H1 (cell line): ENCODE measurements at regions not wholly inside any gene's neighbourhood (a gene's known extent, or its start where the extent isn't known, plus 50 kb on each side); places are given as distances from the start of the nearest gene placed in this dataset.

Experiments
- CTCF ChIA-PET: fragments of 300-600 bp; sonication (Branson Sonifier 250); formaldehyde crosslinking; loops from one replicate; lab custom pipeline; 2021; ENCODE audit not compliant: partially characterized antibody; lab: Charles Lee
- POLR2A ChIA-PET: fragments of 300-600 bp; sonication (Branson Sonifier 250); formaldehyde crosslinking; loops from one replicate; lab custom pipeline; 2021; ENCODE audit warnings: inconsistent platforms; ENCODE audit not compliant: partially characterized antibody; lab: Charles Lee
- DNase-seq, 2 experiments: peaks; one replicate each; pipeline versions ENCODE4 v3.0.0 to v3.0.0-alpha.2; 2010 to 2022; ENCODE audit warnings: low spot score in 2 of 2, low read depth in 1 of 2, mixed read lengths in 1 of 2
- FAIRE-seq: peaks from 2 replicates; lab custom pipeline; 2011; peaks lifted over from hg19 to GRCh38; lab: Jason Lieb, UNC
- H2AFZ ChIP-seq: 2 replicates; pipeline ENCODE4 v1.8.1; 2012; ENCODE audit warnings: low read length, inconsistent platforms
- H2AK5ac ChIP-seq: 2 replicates; pipeline ENCODE4 v1.6.1; 2013; ENCODE audit warnings: low read depth, low read length
- H2BK120ac ChIP-seq: replicated peaks from 2 replicates; pipeline ENCODE3; 2013; ENCODE audit warnings: low read depth, low read length, inconsistent platforms
- H2BK12ac ChIP-seq: 2 replicates; pipeline ENCODE4 v1.6.1; 2013; ENCODE audit warnings: low read depth, low read length
- H2BK15ac ChIP-seq: 2 replicates; pipeline ENCODE4 v1.6.1; 2013; ENCODE audit warnings: low read length
- H2BK20ac ChIP-seq: 2 replicates; pipeline ENCODE4 v1.6.1; 2013; ENCODE audit warnings: low read length
- H2BK5ac ChIP-seq: 2 replicates; pipeline ENCODE4 v1.6.1; 2013; ENCODE audit warnings: low read depth, low read length
- H3K14ac ChIP-seq: 2 replicates; pipeline ENCODE4 v1.6.1; 2013; ENCODE audit warnings: inconsistent platforms; ENCODE audit not compliant: insufficient read length
- H3K18ac ChIP-seq: 2 replicates; pipeline ENCODE4 v1.6.1; 2013; ENCODE audit warnings: low read length; ENCODE audit errors: extremely low read depth
- H3K23ac ChIP-seq: 2 replicates; pipeline ENCODE4 v1.6.1; 2013; ENCODE audit warnings: inconsistent platforms; ENCODE audit not compliant: insufficient read length
- H3K23me2 ChIP-seq: 2 replicates; pipeline ENCODE4 v1.6.1; 2013; ENCODE audit warnings: low read depth, low read length
- H3K27ac ChIP-seq: 2 replicates; pipeline ENCODE4 v1.6.1; 2011; ENCODE audit warnings: low read depth, low read length, inconsistent platforms
- H3K27me3 ChIP-seq, 4 experiments: replicated peaks in 1 of 4; 1 replicate in 1 of 4; 2 replicates in 3 of 4; pipeline versions ENCODE4 v1.6.1 to v1.8.1; 2011 to 2013; ENCODE audit warnings: low read length in 3 of 4, mild to moderate bottlenecking in 3 of 4, inconsistent platforms in 2 of 4, mixed read lengths in 2 of 4, moderate library complexity in 1 of 4; ENCODE audit not compliant: control insufficient read depth in 3 of 4, insufficient read depth in 3 of 4; ENCODE audit errors: extremely low read depth in 1 of 4
- H3K36me3 ChIP-seq, 4 experiments: 2 replicates each; pipeline versions ENCODE4 v1.6.1 to v1.8.1; 2011 to 2013; ENCODE audit warnings: mild to moderate bottlenecking in 4 of 4, low read length in 3 of 4, moderate library complexity in 2 of 4, control low read depth in 1 of 4, inconsistent platforms in 1 of 4; ENCODE audit not compliant: insufficient read depth in 4 of 4, control insufficient read depth in 2 of 4
- H3K4ac ChIP-seq: replicated peaks from 2 replicates; pipeline ENCODE3; 2013; ENCODE audit warnings: low read length, low read depth, mixed read lengths, inconsistent platforms; ENCODE audit not compliant: insufficient read length
- H3K4me1 ChIP-seq, 4 experiments: replicated peaks in 1 of 4; 1 replicate in 1 of 4; 2 replicates in 3 of 4; pipeline versions ENCODE4 v1.6.1 to v1.8.1; 2011 to 2013; ENCODE audit warnings: low read length in 3 of 4, inconsistent platforms in 2 of 4, mixed read lengths in 1 of 4; ENCODE audit not compliant: insufficient read depth in 4 of 4, control insufficient read depth in 3 of 4
- H3K4me2 ChIP-seq, 2 experiments: 2 replicates each; pipeline versions ENCODE4 v1.6.1 to v1.8.1; 2011 to 2013; ENCODE audit warnings: low read depth in 2 of 2, low read length in 2 of 2, control low read depth in 1 of 2, inconsistent platforms in 1 of 2, mild to moderate bottlenecking in 1 of 2; ENCODE audit not compliant: insufficient read depth in 1 of 2
- H3K4me3 ChIP-seq, 4 experiments: fragments of 200-600, 300-600 bp in 1 of 4; sonication (generic), shearing (Covaris generic), sonication (Bioruptor Twin) in 1 of 4; 2 replicates each; pipeline versions ENCODE4 v1.5.1 to v1.8.1; 2011 to 2016; ENCODE audit warnings: low read length in 4 of 4, low read depth in 3 of 4, control low read depth in 2 of 4, inconsistent platforms in 2 of 4, mild to moderate bottlenecking in 2 of 4, mixed read lengths in 1 of 4, moderate library complexity in 1 of 4; ENCODE audit not compliant: insufficient read depth in 2 of 4; ENCODE audit errors: extremely low read depth in 1 of 4
- H3K56ac ChIP-seq: replicated peaks from 2 replicates; pipeline ENCODE3; 2013; ENCODE audit warnings: low read depth, mild to moderate bottlenecking, mixed read lengths, low read length, inconsistent platforms; ENCODE audit not compliant: insufficient read length
- H3K79me1 ChIP-seq: 2 replicates; pipeline ENCODE4 v1.6.1; 2013; ENCODE audit warnings: low read depth, low read length, control low read depth
- H3K79me2 ChIP-seq, 2 experiments: 2 replicates each; pipeline versions ENCODE4 v1.6.1 to v1.8.1; 2012 to 2013; ENCODE audit warnings: low read length in 2 of 2, mild to moderate bottlenecking in 2 of 2, inconsistent platforms in 1 of 2; ENCODE audit not compliant: insufficient read depth in 2 of 2, control insufficient read depth in 1 of 2
- H3K9ac ChIP-seq, 4 experiments: replicated peaks in 1 of 4; 1 replicate in 1 of 4; 2 replicates in 3 of 4; pipeline versions ENCODE4 v1.6.1 to v1.8.1; 2011 to 2013; ENCODE audit warnings: low read depth in 3 of 4, low read length in 3 of 4, control low read depth in 2 of 4, mild to moderate bottlenecking in 2 of 4, moderate library complexity in 2 of 4, inconsistent platforms in 1 of 4; ENCODE audit errors: extremely low read depth in 1 of 4
- H3K9me3 ChIP-seq, 2 experiments: 2 replicates each; pipeline versions ENCODE4 v1.6.1 to v1.8.1; 2012 to 2013; ENCODE audit warnings: mild to moderate bottlenecking in 2 of 2, moderate library complexity in 2 of 2, control low read depth in 1 of 2, inconsistent platforms in 1 of 2, low read depth in 1 of 2, low read length in 1 of 2, mixed read lengths in 1 of 2; ENCODE audit not compliant: insufficient read depth in 2 of 2
- H4K20me1 ChIP-seq, 2 experiments: replicated peaks in 1 of 2; 2 replicates each; pipeline versions ENCODE3 to v1.8.1; 2011 to 2013; ENCODE audit warnings: inconsistent platforms in 2 of 2, low read length in 2 of 2, mild to moderate bottlenecking in 1 of 2; ENCODE audit not compliant: insufficient read depth in 2 of 2, control insufficient read depth in 1 of 2
- H4K5ac ChIP-seq: 2 replicates; pipeline ENCODE4 v1.6.1; 2013; ENCODE audit warnings: low read length, low read depth, mixed read lengths, inconsistent platforms; ENCODE audit not compliant: insufficient read length
- H4K8ac ChIP-seq: 2 replicates; pipeline ENCODE4 v1.8.0; 2013; ENCODE audit warnings: mild to moderate bottlenecking, moderate library complexity, low read length, inconsistent platforms; ENCODE audit not compliant: insufficient read depth; ENCODE audit errors: extremely low read depth
- H4K91ac ChIP-seq: replicated peaks from 2 replicates; pipeline ENCODE3; 2013; ENCODE audit warnings: low read length, mixed read lengths, inconsistent platforms; ENCODE audit not compliant: insufficient read length
- BCL11A ChIP-seq, 2 experiments: IDR thresholded peaks; one replicate each; pipeline ENCODE4 v1.6.1; 2011; ENCODE audit warnings: low read depth in 2 of 2, low read length in 2 of 2, mild to moderate bottlenecking in 2 of 2
- CTCF ChIP-seq, 3 experiments: IDR thresholded peaks; 1 replicate in 2 of 3; 2 replicates in 1 of 3; pipeline versions ENCODE4 v1.5.1 to v1.6.1; 2011; ENCODE audit warnings: low read length in 3 of 3, mild to moderate bottlenecking in 3 of 3, inconsistent platforms in 2 of 3, low read depth in 1 of 3, moderate library complexity in 1 of 3; ENCODE audit not compliant: insufficient read depth in 1 of 3; ENCODE audit errors: control extremely low read depth in 1 of 3
- EP300 ChIP-seq, 2 experiments: IDR thresholded peaks; 1 replicate in 1 of 2; 2 replicates in 1 of 2; pipeline ENCODE4 v1.6.1; 2011 to 2012; ENCODE audit warnings: low read depth in 2 of 2, low read length in 2 of 2, mild to moderate bottlenecking in 2 of 2, borderline replicate concordance in 1 of 2, inconsistent platforms in 1 of 2, moderate library complexity in 1 of 2
- KDM1A ChIP-seq: fragments of 200-600, 300-600 bp; sonication (generic); IDR thresholded peaks from 2 replicates; pipeline ENCODE4 v1.7.1; 2016; ENCODE audit warnings: mild to moderate bottlenecking, low read length, borderline replicate concordance
- PHF8 ChIP-seq: fragments of 200-600 bp; sonication (generic); conservative IDR thresholded peaks from 2 replicates; pipeline ENCODE4 v1.7.1; 2012; ENCODE audit warnings: low read depth, mild to moderate bottlenecking, inconsistent platforms, low read length, moderate library complexity
- POLR2A ChIP-seq, 2 experiments: IDR thresholded peaks; 1 replicate in 1 of 2; 2 replicates in 1 of 2; pipeline ENCODE4 v1.6.1; 2011; ENCODE audit warnings: low read depth in 2 of 2, low read length in 2 of 2, mild to moderate bottlenecking in 2 of 2; ENCODE audit errors: control extremely low read depth in 1 of 2
- RFX5 ChIP-seq: IDR thresholded peaks from 2 replicates; pipeline ENCODE4 v1.6.1; 2011; ENCODE audit warnings: low read depth, low read length, improper control_type of control experiment, borderline replicate concordance
- SIRT6 ChIP-seq: IDR thresholded peaks from one replicate; pipeline ENCODE4 v1.7.1; 2012; ENCODE audit warnings: low read length, inconsistent platforms
- SP2 ChIP-seq: IDR thresholded peaks from 2 replicates; pipeline ENCODE4 v1.6.1; 2012; ENCODE audit warnings: mild to moderate bottlenecking, low read length, inconsistent platforms
- YY1 ChIP-seq: IDR thresholded peaks from 2 replicates; pipeline ENCODE4 v1.6.1; 2011; ENCODE audit warnings: low read depth, mild to moderate bottlenecking, low read length
- ZNF274 ChIP-seq: IDR thresholded peaks from 2 replicates; pipeline ENCODE4 v1.7.0; 2012; ENCODE audit warnings: low read length, borderline replicate concordance; ENCODE audit errors: extremely low read depth
- WGBS, 2 experiments: shearing (Covaris generic) in 1 of 2; methylation state at CpG; one replicate each; pipeline versions ENCODE4 v1.1.6 to v1.1.7; 2013 to 2015; ENCODE audit warnings: low lambda C conversion rate in 2 of 2, mixed read lengths in 2 of 2, inconsistent platforms in 1 of 2, low coverage in 1 of 2, missing lambda C conversion rate in 1 of 2; ENCODE audit not compliant: insufficient replicate concordance in 2 of 2, insufficient coverage in 1 of 2, insufficient read length in 1 of 2; ENCODE audit errors: extremely low coverage in 1 of 2, missing lambda C conversion rate in 1 of 2; 5-methylcytosine and 5-hydroxymethylcytosine counted together

GRCh38 chr18:22868831-22869230 is 64.3 kb upstream of the RBBP8 start:
- Histone ChIP-seq H4K91ac (no peak overlapping the region), H3K4ac (no peak overlapping the region), H3K56ac (no peak overlapping the region), H2BK120ac (no peak overlapping the region), H3K23ac (no peak overlapping the region), H3K4me3 (no peak overlapping the region), H2BK5ac (no peak overlapping the region), H3K27ac (no peak overlapping the region), H3K79me1 (no peaks in the 10 kb centered on the region), H4K5ac (no peak overlapping the region), H3K18ac (no peak overlapping the region), H2BK20ac (no peak overlapping the region), H3K27me3 (no peaks in the 10 kb centered on the region), H2BK12ac (no peak overlapping the region), H2BK15ac (no peak overlapping the region), H3K4me1 (no peaks in the 10 kb centered on the region), H3K23me2 (no peaks in the 10 kb centered on the region), H2AFZ (no peak overlapping the region), H2AK5ac (no peak overlapping the region), H4K20me1 (no peaks in the 10 kb centered on the region), H3K4me2 (no peak overlapping the region), H3K36me3 (no peaks in the 10 kb centered on the region), H3K14ac (no peak overlapping the region), H3K79me2 (no peaks in the 10 kb centered on the region), H4K8ac (no peak overlapping the region), H3K9ac (no peak overlapping the region), H3K9me3 (no peaks in the 10 kb centered on the region)
- TF ChIP-seq RFX5 (no peak), YY1 (no peak), PHF8 (no peak), KDM1A (no peak), EP300 (IDR thresholded peaks at IDR 0.05; ENCODE audit: borderline replicate concordance in 1 of 2, low read depth in 2 of 2, low read length in 2 of 2) (no peak), SIRT6 (no peak), SP2 (no peak), CTCF (IDR thresholded peaks at IDR 0.05; ENCODE audit: control extremely low read depth in 1 of 3, insufficient read depth in 1 of 3, low read depth in 1 of 3, low read length in 3 of 3) (no peak), BCL11A (IDR thresholded peaks at IDR 0.05; ENCODE audit: low read depth in 2 of 2, low read length in 2 of 2) (no peak), ZNF274 (no peak), POLR2A (IDR thresholded peaks at IDR 0.05; ENCODE audit: control extremely low read depth in 1 of 2, low read depth in 2 of 2, low read length in 2 of 2) (no peak)
- POLR2A ChIA-PET, result no interaction called here
- CTCF ChIA-PET, result no interaction called here
- FAIRE-seq (no peak), DNase-seq (no peak)
- WGBS, 2 experiments, result 95% methylated on average over 1 of the region's 1 CpG; no CpG with 5 or more reads in 1 of the 2 experiments
